H1 (cell line): ENCODE measurements at regions not wholly inside any gene's neighbourhood (a gene's known extent, or its start where the extent isn't known, plus 50 kb on each side); places are given as distances from the start of the nearest gene placed in this dataset.

ENCODE experiments used
- CTCF ChIA-PET: fragments of 300-600 bp; sonication (Branson Sonifier 250); formaldehyde crosslinking; loops from one replicate; lab custom pipeline; 2021; ENCODE audit not compliant: partially characterized antibody; lab: Charles Lee
- POLR2A ChIA-PET: fragments of 300-600 bp; sonication (Branson Sonifier 250); formaldehyde crosslinking; loops from one replicate; lab custom pipeline; 2021; ENCODE audit warnings: inconsistent platforms; ENCODE audit not compliant: partially characterized antibody; lab: Charles Lee
- DNase-seq, 2 experiments: peaks; one replicate each; pipeline versions ENCODE4 v3.0.0 to v3.0.0-alpha.2; 2010 to 2022; ENCODE audit warnings: low spot score in 2 of 2, low read depth in 1 of 2, mixed read lengths in 1 of 2
- FAIRE-seq: peaks from 2 replicates; lab custom pipeline; 2011; peaks lifted over from hg19 to GRCh38; lab: Jason Lieb, UNC
- H2AFZ ChIP-seq: 2 replicates; pipeline ENCODE4 v1.8.1; 2012; ENCODE audit warnings: low read length, inconsistent platforms
- H2AK5ac ChIP-seq: 2 replicates; pipeline ENCODE4 v1.6.1; 2013; ENCODE audit warnings: low read depth, low read length
- H2BK120ac ChIP-seq: replicated peaks from 2 replicates; pipeline ENCODE3; 2013; ENCODE audit warnings: low read depth, low read length, inconsistent platforms
- H2BK12ac ChIP-seq: 2 replicates; pipeline ENCODE4 v1.6.1; 2013; ENCODE audit warnings: low read depth, low read length
- H2BK15ac ChIP-seq: 2 replicates; pipeline ENCODE4 v1.6.1; 2013; ENCODE audit warnings: low read length
- H2BK20ac ChIP-seq: 2 replicates; pipeline ENCODE4 v1.6.1; 2013; ENCODE audit warnings: low read length
- H2BK5ac ChIP-seq: 2 replicates; pipeline ENCODE4 v1.6.1; 2013; ENCODE audit warnings: low read depth, low read length
- H3K14ac ChIP-seq: 2 replicates; pipeline ENCODE4 v1.6.1; 2013; ENCODE audit warnings: inconsistent platforms; ENCODE audit not compliant: insufficient read length
- H3K18ac ChIP-seq: 2 replicates; pipeline ENCODE4 v1.6.1; 2013; ENCODE audit warnings: low read length; ENCODE audit errors: extremely low read depth
- H3K23ac ChIP-seq: 2 replicates; pipeline ENCODE4 v1.6.1; 2013; ENCODE audit warnings: inconsistent platforms; ENCODE audit not compliant: insufficient read length
- H3K23me2 ChIP-seq: 2 replicates; pipeline ENCODE4 v1.6.1; 2013; ENCODE audit warnings: low read depth, low read length
- H3K27ac ChIP-seq: 2 replicates; pipeline ENCODE4 v1.6.1; 2011; ENCODE audit warnings: low read depth, low read length, inconsistent platforms
- H3K27me3 ChIP-seq, 4 experiments: replicated peaks in 1 of 4; 1 replicate in 1 of 4; 2 replicates in 3 of 4; pipeline versions ENCODE4 v1.6.1 to v1.8.1; 2011 to 2013; ENCODE audit warnings: low read length in 3 of 4, mild to moderate bottlenecking in 3 of 4, inconsistent platforms in 2 of 4, mixed read lengths in 2 of 4, moderate library complexity in 1 of 4; ENCODE audit not compliant: control insufficient read depth in 3 of 4, insufficient read depth in 3 of 4; ENCODE audit errors: extremely low read depth in 1 of 4
- H3K36me3 ChIP-seq, 4 experiments: 2 replicates each; pipeline versions ENCODE4 v1.6.1 to v1.8.1; 2011 to 2013; ENCODE audit warnings: mild to moderate bottlenecking in 4 of 4, low read length in 3 of 4, moderate library complexity in 2 of 4, control low read depth in 1 of 4, inconsistent platforms in 1 of 4; ENCODE audit not compliant: insufficient read depth in 4 of 4, control insufficient read depth in 2 of 4
- H3K4ac ChIP-seq: replicated peaks from 2 replicates; pipeline ENCODE3; 2013; ENCODE audit warnings: low read length, low read depth, mixed read lengths, inconsistent platforms; ENCODE audit not compliant: insufficient read length
- H3K4me1 ChIP-seq, 4 experiments: replicated peaks in 1 of 4; 1 replicate in 1 of 4; 2 replicates in 3 of 4; pipeline versions ENCODE4 v1.6.1 to v1.8.1; 2011 to 2013; ENCODE audit warnings: low read length in 3 of 4, inconsistent platforms in 2 of 4, mixed read lengths in 1 of 4; ENCODE audit not compliant: insufficient read depth in 4 of 4, control insufficient read depth in 3 of 4
- H3K4me2 ChIP-seq, 2 experiments: 2 replicates each; pipeline versions ENCODE4 v1.6.1 to v1.8.1; 2011 to 2013; ENCODE audit warnings: low read depth in 2 of 2, low read length in 2 of 2, control low read depth in 1 of 2, inconsistent platforms in 1 of 2, mild to moderate bottlenecking in 1 of 2; ENCODE audit not compliant: insufficient read depth in 1 of 2
- H3K4me3 ChIP-seq, 4 experiments: fragments of 200-600, 300-600 bp in 1 of 4; sonication (generic), shearing (Covaris generic), sonication (Bioruptor Twin) in 1 of 4; 2 replicates each; pipeline versions ENCODE4 v1.5.1 to v1.8.1; 2011 to 2016; ENCODE audit warnings: low read length in 4 of 4, low read depth in 3 of 4, control low read depth in 2 of 4, inconsistent platforms in 2 of 4, mild to moderate bottlenecking in 2 of 4, mixed read lengths in 1 of 4, moderate library complexity in 1 of 4; ENCODE audit not compliant: insufficient read depth in 2 of 4; ENCODE audit errors: extremely low read depth in 1 of 4
- H3K56ac ChIP-seq: replicated peaks from 2 replicates; pipeline ENCODE3; 2013; ENCODE audit warnings: low read depth, mild to moderate bottlenecking, mixed read lengths, low read length, inconsistent platforms; ENCODE audit not compliant: insufficient read length
- H3K79me1 ChIP-seq: 2 replicates; pipeline ENCODE4 v1.6.1; 2013; ENCODE audit warnings: low read depth, low read length, control low read depth
- H3K79me2 ChIP-seq, 2 experiments: 2 replicates each; pipeline versions ENCODE4 v1.6.1 to v1.8.1; 2012 to 2013; ENCODE audit warnings: low read length in 2 of 2, mild to moderate bottlenecking in 2 of 2, inconsistent platforms in 1 of 2; ENCODE audit not compliant: insufficient read depth in 2 of 2, control insufficient read depth in 1 of 2
- H3K9ac ChIP-seq, 4 experiments: replicated peaks in 1 of 4; 1 replicate in 1 of 4; 2 replicates in 3 of 4; pipeline versions ENCODE4 v1.6.1 to v1.8.1; 2011 to 2013; ENCODE audit warnings: low read depth in 3 of 4, low read length in 3 of 4, control low read depth in 2 of 4, mild to moderate bottlenecking in 2 of 4, moderate library complexity in 2 of 4, inconsistent platforms in 1 of 4; ENCODE audit errors: extremely low read depth in 1 of 4
- H3K9me3 ChIP-seq, 2 experiments: 2 replicates each; pipeline versions ENCODE4 v1.6.1 to v1.8.1; 2012 to 2013; ENCODE audit warnings: mild to moderate bottlenecking in 2 of 2, moderate library complexity in 2 of 2, control low read depth in 1 of 2, inconsistent platforms in 1 of 2, low read depth in 1 of 2, low read length in 1 of 2, mixed read lengths in 1 of 2; ENCODE audit not compliant: insufficient read depth in 2 of 2
- H4K20me1 ChIP-seq, 2 experiments: replicated peaks in 1 of 2; 2 replicates each; pipeline versions ENCODE3 to v1.8.1; 2011 to 2013; ENCODE audit warnings: inconsistent platforms in 2 of 2, low read length in 2 of 2, mild to moderate bottlenecking in 1 of 2; ENCODE audit not compliant: insufficient read depth in 2 of 2, control insufficient read depth in 1 of 2
- H4K5ac ChIP-seq: 2 replicates; pipeline ENCODE4 v1.6.1; 2013; ENCODE audit warnings: low read length, low read depth, mixed read lengths, inconsistent platforms; ENCODE audit not compliant: insufficient read length
- H4K8ac ChIP-seq: 2 replicates; pipeline ENCODE4 v1.8.0; 2013; ENCODE audit warnings: mild to moderate bottlenecking, moderate library complexity, low read length, inconsistent platforms; ENCODE audit not compliant: insufficient read depth; ENCODE audit errors: extremely low read depth
- H4K91ac ChIP-seq: replicated peaks from 2 replicates; pipeline ENCODE3; 2013; ENCODE audit warnings: low read length, mixed read lengths, inconsistent platforms; ENCODE audit not compliant: insufficient read length
- ASH2L ChIP-seq: fragments of 200-600, 300-600 bp; sonication (generic); IDR thresholded peaks from one replicate; pipeline ENCODE4 v1.7.1; 2017; ENCODE audit warnings: low read length
- BCL11A ChIP-seq, 2 experiments: IDR thresholded peaks; one replicate each; pipeline ENCODE4 v1.6.1; 2011; ENCODE audit warnings: low read depth in 2 of 2, low read length in 2 of 2, mild to moderate bottlenecking in 2 of 2
- CHD1 ChIP-seq: IDR thresholded peaks from 2 replicates; pipeline ENCODE4 v1.6.1; 2012; ENCODE audit warnings: low read depth, low read length, improper control_type of control experiment
- CHD2 ChIP-seq: IDR thresholded peaks from 2 replicates; pipeline ENCODE4 v1.6.1; 2012; ENCODE audit warnings: low read length, improper control_type of control experiment
- FOSL1 ChIP-seq: IDR thresholded peaks from 2 replicates; pipeline ENCODE4 v1.6.1; 2011; ENCODE audit warnings: mild to moderate bottlenecking, low read depth, low read length, moderate library complexity; ENCODE audit not compliant: insufficient read depth
- JUN ChIP-seq: IDR thresholded peaks from 2 replicates; pipeline ENCODE4 v1.6.1; 2011; ENCODE audit warnings: low read depth, mild to moderate bottlenecking, improper control_type of control experiment, low read length
- SAP30 ChIP-seq: fragments of 300-600 bp; sonication (generic); IDR thresholded peaks from 2 replicates; pipeline ENCODE4 v1.7.1; 2012; ENCODE audit warnings: low read length, moderate library complexity, mild to moderate bottlenecking, inconsistent platforms; ENCODE audit not compliant: insufficient read depth, insufficient replicate concordance
- SP1 ChIP-seq: IDR thresholded peaks from 2 replicates; pipeline ENCODE4 v1.6.1; 2011; ENCODE audit warnings: low read depth, low read length
- SP4 ChIP-seq: IDR thresholded peaks from 2 replicates; pipeline ENCODE4 v1.6.1; 2012; ENCODE audit warnings: low read length, inconsistent platforms
- SUZ12 ChIP-seq: fragments of 200-600 bp; sonication (generic); IDR thresholded peaks from 2 replicates; pipeline ENCODE4 v1.6.1; 2012; ENCODE audit warnings: mild to moderate bottlenecking, inconsistent platforms, low read length, moderate library complexity, mixed read lengths
- TAF7 ChIP-seq: optimal IDR thresholded peaks from 2 replicates; pipeline ENCODE3; 2011; ENCODE audit warnings: low read depth, mild to moderate bottlenecking, inconsistent platforms, low read length, moderate library complexity, borderline replicate concordance
- WGBS, 2 experiments: shearing (Covaris generic) in 1 of 2; methylation state at CpG; one replicate each; pipeline versions ENCODE4 v1.1.6 to v1.1.7; 2013 to 2015; ENCODE audit warnings: low lambda C conversion rate in 2 of 2, mixed read lengths in 2 of 2, inconsistent platforms in 1 of 2, low coverage in 1 of 2, missing lambda C conversion rate in 1 of 2; ENCODE audit not compliant: insufficient replicate concordance in 2 of 2, insufficient coverage in 1 of 2, insufficient read length in 1 of 2; ENCODE audit errors: extremely low coverage in 1 of 2, missing lambda C conversion rate in 1 of 2; 5-methylcytosine and 5-hydroxymethylcytosine counted together
- TF ChIP-seq, protein P1 (sequence below): IDR thresholded peaks from 2 replicates; pipeline ENCODE4 v1.6.1; 2011; ENCODE audit warnings: low read depth, mild to moderate bottlenecking, low read length; ENCODE audit not compliant: insufficient read depth
- TF ChIP-seq, protein P2 (sequence below): IDR thresholded peaks from 2 replicates; pipeline ENCODE4 v1.6.1; 2012; ENCODE audit warnings: inconsistent platforms
- TF ChIP-seq, protein P3 (sequence below): IDR thresholded peaks from 2 replicates; pipeline ENCODE4 v1.6.1; 2012; ENCODE audit warnings: inconsistent platforms

- Histone ChIP-seq H4K20me1 (no peaks in the 10 kb centered on the region), H3K36me3 (no peaks in the 10 kb centered on the region), H3K79me1 (no peaks in the 10 kb centered on the region), H3K27me3 (no peaks in the 10 kb centered on the region), H3K14ac (no peak overlapping the region), H3K23me2 (no peaks in the 10 kb centered on the region), H2BK5ac (no peak overlapping the region), H3K79me2 (no peaks in the 10 kb centered on the region), H2BK120ac (no peak overlapping the region), H3K9ac (no peak overlapping the region), H2BK12ac (no peak overlapping the region), H3K56ac (no peak overlapping the region), H3K4me3 (no peak overlapping the region), H4K8ac (no peak overlapping the region), H2AFZ (no peak overlapping the region), H3K9me3 (no peaks in the 10 kb centered on the region), H3K23ac (no peak overlapping the region), H3K4ac (no peak overlapping the region), H2BK15ac (no peak overlapping the region), H2BK20ac (no peak overlapping the region), H3K27ac (no peak overlapping the region), H3K4me2 (no peak overlapping the region), H3K18ac (no peak overlapping the region), H4K5ac (no peak overlapping the region), H4K91ac (no peak overlapping the region), H2AK5ac (no peak overlapping the region), H3K4me1 (no peaks in the 10 kb centered on the region)
- ChIA-PET POLR2A (no interaction called here), CTCF (no interaction called here)
- DNase-seq (no peak), FAIRE-seq (no peak)
- WGBS, 2 experiments, result 92% methylated on average over 5 of the region's 5 CpGs; no CpG with 5 or more reads in 1 of the 2 experiments
- TF ChIP-seq, protein P1, sequence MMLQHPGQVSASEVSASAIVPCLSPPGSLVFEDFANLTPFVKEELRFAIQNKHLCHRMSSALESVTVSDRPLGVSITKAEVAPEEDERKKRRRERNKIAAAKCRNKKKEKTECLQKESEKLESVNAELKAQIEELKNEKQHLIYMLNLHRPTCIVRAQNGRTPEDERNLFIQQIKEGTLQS, result no peak
- no peak for TF ChIP-seq TAF7
- TF ChIP-seq SAP30, result no peak
- no peak for TF ChIP-seq FOSL1
- no peak for TF ChIP-seq CHD2
- no peak for TF ChIP-seq ASH2L
- no peak for TF ChIP-seq CHD1
- TF ChIP-seq, protein P2, sequence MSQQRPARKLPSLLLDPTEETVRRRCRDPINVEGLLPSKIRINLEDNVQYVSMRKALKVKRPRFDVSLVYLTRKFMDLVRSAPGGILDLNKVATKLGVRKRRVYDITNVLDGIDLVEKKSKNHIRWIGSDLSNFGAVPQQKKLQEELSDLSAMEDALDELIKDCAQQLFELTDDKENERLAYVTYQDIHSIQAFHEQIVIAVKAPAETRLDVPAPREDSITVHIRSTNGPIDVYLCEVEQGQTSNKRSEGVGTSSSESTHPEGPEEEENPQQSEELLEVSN, result no peak
- TF ChIP-seq BCL11A (IDR thresholded peaks at IDR 0.05; ENCODE audit: low read depth in 2 of 2, low read length in 2 of 2), result no peak
- no peak for TF ChIP-seq SUZ12
- no peak for TF ChIP-seq SP4
- TF ChIP-seq JUN, result no peak
- TF ChIP-seq, protein P3, sequence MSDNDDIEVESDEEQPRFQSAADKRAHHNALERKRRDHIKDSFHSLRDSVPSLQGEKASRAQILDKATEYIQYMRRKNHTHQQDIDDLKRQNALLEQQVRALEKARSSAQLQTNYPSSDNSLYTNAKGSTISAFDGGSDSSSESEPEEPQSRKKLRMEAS, result no peak
- TF ChIP-seq SP1, result no peak
Measured at GRCh38 chr14:82766123-82766522, 1232.5 kb upstream of the SEL1L start.
